Epithelial cell of esophagus (primary cell): ENCODE measurements at regions not wholly inside any gene's neighbourhood (a gene's known extent, or its start where the extent isn't known, plus 50 kb on each side); places are given as distances from the start of the nearest gene placed in this dataset.
A peak's percentile ranks its signal among the peaks of the same experiment; 100 is the strongest.

Experiments
- DNase-seq: peaks from one replicate; pipeline ENCODE4 v3.0.0; 2010; ENCODE audit warnings: low read depth
- H3K4me3 ChIP-seq: 2 replicates; pipeline ENCODE4 v1.5.1; 2011; ENCODE audit warnings: mild to moderate bottlenecking, low read length, control low read depth
- CTCF ChIP-seq: IDR thresholded peaks from 2 replicates; pipeline ENCODE4 v1.5.1; 2011; ENCODE audit warnings: low read depth, mild to moderate bottlenecking, low read length, control low read depth, inconsistent platforms; ENCODE audit not compliant: insufficient read depth; ENCODE audit errors: missing control alignments

- DNase-seq: peak; percentile 8
- no peak overlapping the region for H3K4me3 ChIP-seq
- no peak for TF ChIP-seq CTCF
Measured at GRCh38 chr5:158436271-158437065, 577.5 kb upstream of the CLINT1 start.

GRCh38 chr5:158435161-158435616 is 576.2 kb upstream of the CLINT1 start:
- no peak overlapping the region for H3K4me3 ChIP-seq
- peak; percentile 45 for DNase-seq
- TF ChIP-seq CTCF: no peak

DNA sequence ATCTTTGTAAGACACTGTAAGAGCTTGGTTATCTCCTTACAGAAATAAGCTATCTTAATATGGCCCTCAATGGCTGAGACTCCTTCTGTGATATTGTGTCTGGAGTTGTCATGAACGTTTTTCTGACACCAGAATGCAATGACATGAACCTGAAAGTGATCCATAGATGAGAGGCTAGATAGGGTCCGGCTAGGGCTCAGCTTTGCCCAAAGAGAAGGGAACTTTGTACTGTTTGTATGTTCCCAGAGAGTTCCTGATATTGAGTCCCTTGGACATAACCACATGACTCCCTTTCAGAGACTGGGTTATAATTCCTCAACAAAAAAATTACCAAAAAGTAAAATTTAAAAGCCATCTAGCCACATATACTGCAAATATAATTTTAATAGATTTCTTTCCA is 575.8 kb upstream of the CLINT1 start:
- DNase-seq: no peak
- no peak for TF ChIP-seq CTCF
- no peak overlapping the region for H3K4me3 ChIP-seq

- no peak for TF ChIP-seq CTCF
- H3K4me3 ChIP-seq: no peak overlapping the region
Measured at GRCh38 chr5:158433634-158434033, 574.7 kb upstream of the CLINT1 start.

GRCh38 chr5:158431369-158432029 is 572.6 kb upstream of the CLINT1 start:
- no peak for TF ChIP-seq CTCF
- no peak overlapping the region for H3K4me3 ChIP-seq

More at GRCh38 chr5:158433634-158434033, 574.7 kb upstream of the CLINT1 start:
- DNase-seq: no peak

GRCh38 chr5:158430798-158431167 is 571.8 kb upstream of the CLINT1 start:
- DNase-seq: no peak
- TF ChIP-seq CTCF: no peak
- no peak overlapping the region for H3K4me3 ChIP-seq

More at GRCh38 chr5:158431369-158432029, 572.6 kb upstream of the CLINT1 start:
- DNase-seq: no peak
